SK-N-SH (cell line): ENCODE measurements at regions not wholly inside any gene's neighbourhood (a gene's known extent, or its start where the extent isn't known, plus 50 kb on each side); places are given as distances from the start of the nearest gene placed in this dataset.

ENCODE experiments used
- CTCF ChIP-seq: fragments of 200-600 bp; sonication (generic); IDR thresholded peaks from 2 replicates; pipeline ENCODE4 v1.6.1; 2017; ENCODE audit warnings: antibody characterized with exemption, mild to moderate bottlenecking, moderate library complexity
- EZH2phosphoT487 ChIP-seq: fragments of 200-600 bp; sonication (generic); IDR thresholded peaks from 2 replicates; pipeline ENCODE4 v1.6.1; 2017; ENCODE audit warnings: low read depth, mixed run types, mild to moderate bottlenecking, antibody characterized with exemption, moderate library complexity, borderline replicate concordance
- FOXM1 ChIP-seq: IDR thresholded peaks from 2 replicates; pipeline ENCODE4 v1.4.0; 2012; ENCODE audit warnings: low read depth, mild to moderate bottlenecking
- GABPA ChIP-seq: IDR thresholded peaks from 2 replicates; pipeline ENCODE4 v1.4.0; 2012; ENCODE audit warnings: low read depth, mild to moderate bottlenecking
- GATA2 ChIP-seq: sonication (generic); formaldehyde crosslinking; IDR thresholded peaks from 2 replicates; pipeline ENCODE4 v1.5.0; 2020; ENCODE audit warnings: mild to moderate bottlenecking, missing genetic modification reagents
- POLR2AphosphoS5 ChIP-seq: IDR thresholded peaks from 2 replicates; pipeline ENCODE4 v1.6.1; 2012; ENCODE audit warnings: low read depth, low read length
- RAD21 ChIP-seq: IDR thresholded peaks from 2 replicates; pipeline ENCODE4 v1.6.1; 2012; ENCODE audit warnings: mild to moderate bottlenecking, low read length
- RCOR1 ChIP-seq: fragments of 150-350 bp; IDR thresholded peaks from 2 replicates; pipeline ENCODE4 v1.6.1; 2017; ENCODE audit warnings: antibody characterized with exemption, low read length
- SMC3 ChIP-seq: IDR thresholded peaks from 2 replicates; pipeline ENCODE4 v1.6.1; 2012; ENCODE audit warnings: low read depth, low read length, improper control_type of control experiment
- TAF1 ChIP-seq: IDR thresholded peaks from 2 replicates; pipeline ENCODE4 v1.6.1; 2012; ENCODE audit warnings: low read depth, mild to moderate bottlenecking, low read length, moderate library complexity, borderline replicate concordance
- TCF12 ChIP-seq: IDR thresholded peaks from 2 replicates; pipeline ENCODE4 v1.4.0; 2012
- YY1 ChIP-seq: IDR thresholded peaks from 2 replicates; pipeline ENCODE4 v1.4.0; 2012; ENCODE audit warnings: low read depth, mild to moderate bottlenecking
- ZBTB33 ChIP-seq: IDR thresholded peaks from 2 replicates; pipeline ENCODE4 v1.4.0; 2012; ENCODE audit warnings: low read depth, borderline replicate concordance
- TF ChIP-seq, protein P1 (sequence below): fragments of 150-350 bp; IDR thresholded peaks from 2 replicates; pipeline ENCODE4 v1.6.1; 2016; ENCODE audit warnings: mild to moderate bottlenecking, low read depth, low read length

GRCh38 chr12:66813137-66813892 is 134.4 kb upstream of the GRIP1 start:
- TF ChIP-seq CTCF: no peak
- no peak for TF ChIP-seq POLR2AphosphoS5
- no peak for TF ChIP-seq YY1
- no peak for TF ChIP-seq RAD21
- no peak for TF ChIP-seq FOXM1
- TF ChIP-seq, protein P1, sequence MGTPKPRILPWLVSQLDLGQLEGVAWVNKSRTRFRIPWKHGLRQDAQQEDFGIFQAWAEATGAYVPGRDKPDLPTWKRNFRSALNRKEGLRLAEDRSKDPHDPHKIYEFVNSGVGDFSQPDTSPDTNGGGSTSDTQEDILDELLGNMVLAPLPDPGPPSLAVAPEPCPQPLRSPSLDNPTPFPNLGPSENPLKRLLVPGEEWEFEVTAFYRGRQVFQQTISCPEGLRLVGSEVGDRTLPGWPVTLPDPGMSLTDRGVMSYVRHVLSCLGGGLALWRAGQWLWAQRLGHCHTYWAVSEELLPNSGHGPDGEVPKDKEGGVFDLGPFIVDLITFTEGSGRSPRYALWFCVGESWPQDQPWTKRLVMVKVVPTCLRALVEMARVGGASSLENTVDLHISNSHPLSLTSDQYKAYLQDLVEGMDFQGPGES: no peak
- no peak for TF ChIP-seq TCF12
- TF ChIP-seq SMC3: no peak
- no peak for TF ChIP-seq GABPA
- TF ChIP-seq EZH2phosphoT487: no peak
- TF ChIP-seq TAF1: no peak
- no peak for TF ChIP-seq RCOR1
- TF ChIP-seq GATA2 (CRISPR knock-in tag): no peak
- no peak for TF ChIP-seq ZBTB33
